Skin epidermis (tissue), 12 donors: ENCODE measurements at regions not wholly inside any gene's neighbourhood (a gene's known extent, or its start where the extent isn't known, plus 50 kb on each side); places are given as distances from the start of the nearest gene placed in this dataset.

Source experiments
- H3K27ac ChIP-seq, 21 experiments: fragments of 200-600 bp; sonication (generic) in 11 of 21; one replicate each; pipeline ENCODE4 v1.5.0; 2020; ENCODE audit warnings: mild to moderate bottlenecking in 3 of 21, inconsistent platforms in 2 of 21, moderate library complexity in 2 of 21
- H3K4me3 ChIP-seq, 7 experiments: fragments of 200-600 bp; sonication (generic) in 2 of 7; one replicate each; pipeline ENCODE4 v1.5.0; 2020; ENCODE audit warnings: inconsistent platforms in 2 of 7, mild to moderate bottlenecking in 2 of 7, moderate library complexity in 1 of 7

DNA sequence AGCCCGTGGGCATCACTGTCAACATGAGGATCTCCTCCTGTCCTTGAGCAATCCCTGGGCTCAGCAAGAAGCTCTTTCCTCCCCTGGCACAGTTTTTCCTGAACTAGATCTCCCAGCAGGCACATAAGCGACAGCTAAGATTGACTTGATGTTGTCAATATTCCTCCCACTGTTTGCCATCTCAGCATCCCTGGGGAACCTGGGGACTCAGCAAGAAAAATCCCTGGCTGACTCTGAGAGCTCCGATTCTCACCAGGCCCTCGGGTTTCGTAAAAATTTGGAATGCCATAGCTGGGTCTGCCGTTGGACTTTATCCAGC lies 687.2 kb downstream of the MATN1 start:
- H3K4me3 ChIP-seq: no peak overlapping the region

DNA sequence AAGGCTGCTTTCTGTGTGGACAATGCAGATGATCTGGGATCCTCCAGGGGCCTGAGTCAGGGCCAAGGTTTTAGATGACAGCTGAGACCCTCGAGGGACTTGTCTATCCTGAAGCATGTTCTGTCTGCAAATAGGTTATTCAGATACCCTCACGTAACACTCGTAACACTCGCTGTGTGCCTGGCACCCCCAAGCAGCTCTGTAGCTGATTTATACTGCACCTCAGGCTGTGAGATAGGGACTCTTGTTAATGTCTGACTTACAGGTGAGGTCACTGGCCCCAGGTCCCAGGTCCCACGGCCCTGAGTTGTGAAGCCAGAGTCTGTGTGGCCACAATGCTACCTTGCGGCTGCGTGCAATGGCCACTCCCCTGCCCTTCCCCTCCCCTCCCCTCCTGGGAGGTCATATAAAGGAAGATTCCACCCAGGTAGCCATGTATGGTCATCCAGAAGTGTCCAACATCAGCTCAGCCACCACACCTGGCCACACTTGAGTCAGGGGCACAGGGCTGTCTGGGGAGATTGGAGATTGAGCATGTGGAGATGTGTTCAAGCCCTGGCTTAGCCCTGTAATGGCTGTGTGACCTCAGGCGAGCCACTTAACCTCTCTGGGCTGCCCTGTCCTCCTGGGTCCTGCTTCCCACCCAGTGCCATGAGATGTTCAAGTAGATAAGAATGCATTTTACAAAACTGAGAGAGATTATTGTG lies 687.7 kb downstream of the MATN1 start:
- Histone ChIP-seq H3K27ac (no peak overlapping the region), H3K4me3 (no peak overlapping the region)

More for the DNA sequence above, 687.2 kb downstream of the MATN1 start:
- H3K27ac ChIP-seq: no peak overlapping the region

DNA sequence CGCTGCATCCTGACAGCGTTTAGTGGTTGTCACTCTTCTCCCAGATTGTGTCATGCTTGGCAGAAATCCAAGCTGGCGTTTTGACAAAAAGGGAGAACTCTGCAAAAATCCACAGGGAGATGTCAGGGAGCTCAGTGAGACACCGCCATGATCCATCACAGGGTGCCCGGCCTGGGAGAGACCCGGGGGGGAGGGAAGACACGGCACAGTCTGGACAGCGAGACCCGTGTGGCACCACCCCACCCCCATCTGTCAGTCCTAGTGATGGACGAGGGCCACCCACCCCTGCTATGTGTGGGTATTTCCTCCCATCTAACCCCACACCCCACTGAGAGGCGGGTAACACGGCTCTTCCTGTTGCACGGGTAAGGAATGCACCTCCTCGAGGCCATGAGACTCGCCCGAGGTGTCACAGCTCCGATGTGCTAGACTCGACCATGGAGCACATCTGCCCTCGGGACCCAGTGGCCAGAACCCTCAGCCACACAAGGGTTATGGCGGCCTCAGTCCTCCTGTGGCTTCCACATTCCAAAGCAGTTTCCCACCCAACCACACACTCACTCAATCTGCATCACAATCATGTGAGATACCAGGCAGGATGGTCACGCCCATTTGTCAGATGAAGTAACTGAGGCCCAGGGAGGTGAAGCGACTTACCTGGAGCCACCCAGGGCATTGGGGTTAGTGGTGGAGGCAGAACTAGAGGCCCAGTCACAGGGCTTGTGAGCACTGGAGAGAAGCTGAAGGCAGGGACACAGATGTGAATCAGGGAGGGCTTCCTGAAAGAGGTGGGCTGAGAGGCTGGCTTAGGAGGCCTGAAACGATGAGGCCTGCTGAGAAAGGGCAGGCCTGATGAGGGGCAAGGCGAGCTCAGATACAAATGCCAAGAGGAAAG lies 688.5 kb downstream of the MATN1 start:
- Histone ChIP-seq H3K4me3 (no peak overlapping the region), H3K27ac (no peak overlapping the region)

- Histone ChIP-seq H3K27ac (no peak overlapping the region), H3K4me3 (no peak overlapping the region)
These were observed 689.2 kb downstream of the MATN1 start for GRCh38 chr1:30034105-30034626.

DNA sequence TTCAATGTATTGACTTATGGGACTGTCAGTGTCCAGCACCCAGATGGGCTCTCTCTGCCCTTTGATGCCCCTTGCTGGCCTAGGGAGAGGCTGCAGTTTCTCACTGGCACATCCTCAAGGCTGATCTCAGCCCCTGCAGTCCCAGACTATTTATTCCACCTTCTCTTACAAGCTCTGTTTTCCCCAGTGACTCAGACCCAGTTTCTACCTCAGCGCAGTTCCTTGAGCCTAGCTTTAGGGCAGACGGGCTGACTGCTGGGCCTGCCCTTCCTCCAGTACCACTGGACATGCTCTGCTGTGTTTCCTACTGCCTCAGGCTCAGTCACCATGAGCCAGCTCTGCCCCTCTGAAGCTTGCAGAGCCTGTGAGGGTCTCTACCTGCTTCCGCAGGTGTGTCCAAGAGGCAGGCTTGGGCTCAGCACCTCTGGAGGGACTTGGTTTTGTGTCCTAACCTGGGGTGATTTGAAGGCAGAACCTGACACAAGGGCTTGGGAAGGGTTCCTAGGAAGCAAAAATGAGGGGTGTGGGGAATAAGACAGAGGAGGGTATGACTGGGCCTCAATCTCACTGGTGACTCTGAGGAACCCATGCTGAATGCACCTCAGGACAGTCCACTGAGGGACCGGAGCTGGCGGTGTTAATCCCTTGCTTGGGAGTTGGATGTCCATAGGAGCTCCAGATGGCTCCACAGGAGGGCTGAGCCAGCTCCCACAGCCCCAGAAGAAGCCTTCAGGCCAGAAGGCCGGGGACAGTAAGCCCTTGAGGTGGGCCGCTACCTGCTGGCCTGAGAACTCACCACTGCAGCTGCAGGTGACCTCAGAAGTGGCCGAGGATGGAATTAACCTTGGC lies 689.9 kb downstream of the MATN1 start:
- Histone ChIP-seq H3K4me3 (no peak overlapping the region), H3K27ac (no peak overlapping the region)

GRCh38 chr1:30032302-30032701 lies 691.1 kb downstream of the MATN1 start:
- no peak overlapping the region for H3K27ac ChIP-seq
- no peak overlapping the region for H3K4me3 ChIP-seq

DNA sequence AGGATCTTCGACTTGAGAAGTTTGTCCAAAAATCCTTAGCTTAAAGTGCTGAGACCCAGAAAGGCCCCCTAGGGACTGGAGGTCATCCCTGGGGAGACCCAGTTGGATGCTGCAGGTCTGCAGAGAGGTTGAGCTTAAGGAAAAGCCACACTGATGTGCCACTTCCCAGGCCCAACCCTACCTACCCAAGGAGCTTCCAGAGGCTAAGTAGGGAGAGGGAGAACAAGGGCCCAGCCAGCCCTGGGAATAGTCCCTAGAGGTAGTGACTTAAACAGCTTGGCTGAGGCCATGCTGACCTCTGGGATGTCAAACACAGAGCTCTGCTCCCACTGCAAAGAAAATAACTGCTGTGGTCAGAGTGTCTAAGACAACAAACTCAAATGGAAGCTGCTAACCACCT lies 693.7 kb downstream of the MATN1 start:
- Histone ChIP-seq H3K4me3 (no peak overlapping the region), H3K27ac (no peak overlapping the region)

GRCh38 chr1:30028939-30029338 lies 694.4 kb downstream of the MATN1 start:
- no peak overlapping the region for H3K27ac ChIP-seq
- H3K4me3 ChIP-seq: no peak overlapping the region

DNA sequence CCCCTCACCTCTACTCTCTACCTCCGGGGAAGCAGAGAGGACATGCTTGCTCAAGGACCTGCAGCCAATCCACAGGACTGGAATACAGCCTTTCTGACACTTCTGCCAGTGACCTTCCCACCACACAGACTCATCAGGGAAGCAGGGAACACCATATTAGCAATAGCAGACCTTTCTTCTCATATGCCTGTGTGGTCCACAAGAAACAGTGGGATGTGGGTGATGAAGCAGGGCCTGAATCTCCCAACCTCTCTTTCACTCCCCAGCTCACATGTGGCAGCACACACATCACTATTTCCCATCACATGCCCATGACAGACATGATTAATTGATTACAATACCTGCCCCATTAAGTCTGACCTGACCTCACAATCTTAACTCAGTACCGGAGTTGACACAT lies 695.1 kb downstream of the MATN1 start:
- Histone ChIP-seq H3K27ac (no peak overlapping the region), H3K4me3 (no peak overlapping the region)

- Histone ChIP-seq H3K27ac (no peak overlapping the region), H3K4me3 (no peak overlapping the region)
These were observed 696.1 kb downstream of the MATN1 start for GRCh38 chr1:30027247-30027646.

GRCh38 chr1:30024411-30025195 lies 698.8 kb downstream of the MATN1 start:
- Histone ChIP-seq H3K4me3 (no peak overlapping the region), H3K27ac (no peak overlapping the region)

GRCh38 chr1:30023339-30024022 lies 699.9 kb downstream of the MATN1 start:
- no peak overlapping the region for H3K4me3 ChIP-seq
- H3K27ac ChIP-seq: no peak overlapping the region

DNA sequence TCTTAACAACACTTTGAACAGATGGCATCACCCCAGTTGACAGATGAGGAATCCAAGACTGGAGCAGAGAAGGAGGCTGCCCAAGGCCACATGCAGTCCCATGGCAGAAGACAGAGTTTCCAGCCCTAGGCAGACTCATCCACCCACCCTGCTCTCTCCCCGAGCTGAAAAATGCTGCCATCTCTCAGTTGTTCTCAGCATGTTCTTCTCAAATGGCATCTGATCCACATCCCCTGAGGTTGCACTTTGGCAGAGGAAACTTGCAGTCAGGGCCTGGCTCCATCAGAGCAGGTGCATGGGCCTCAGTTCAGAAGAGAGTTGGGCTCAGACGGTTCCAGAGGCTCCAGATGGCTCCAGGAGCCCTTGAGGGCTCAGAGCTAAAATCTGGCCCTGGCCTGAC lies 709.4 kb downstream of the MATN1 start:
- H3K27ac ChIP-seq: no peak overlapping the region
- no peak overlapping the region for H3K4me3 ChIP-seq

- Histone ChIP-seq H3K27ac (no peak overlapping the region), H3K4me3 (no peak overlapping the region)
These were observed 710.6 kb downstream of the MATN1 start for GRCh38 chr1:30012455-30013440.

DNA sequence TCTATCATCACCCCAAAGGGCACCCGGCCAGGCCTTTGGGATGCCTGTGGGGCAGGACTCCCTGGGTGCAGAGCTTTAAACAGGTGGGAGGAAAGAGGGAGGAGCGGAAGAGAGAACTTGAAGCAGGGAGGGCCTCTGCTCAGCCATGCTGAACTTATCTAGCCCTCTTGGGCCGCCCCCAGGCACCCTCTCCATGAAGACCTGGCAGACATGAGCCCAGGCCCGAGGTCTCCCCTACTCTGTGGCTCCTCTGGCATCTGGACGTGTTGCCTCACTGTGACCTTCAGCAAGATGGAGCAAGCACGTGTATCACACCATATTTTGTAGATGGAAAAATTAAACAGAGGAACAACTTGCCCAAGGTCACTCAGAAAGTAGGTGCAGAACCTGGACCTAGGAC lies 711.4 kb downstream of the MATN1 start:
- Histone ChIP-seq H3K4me3 (no peak overlapping the region), H3K27ac (no peak overlapping the region)

GRCh38 chr1:30010506-30011106 lies 712.8 kb downstream of the MATN1 start:
- Histone ChIP-seq H3K27ac (no peak overlapping the region), H3K4me3 (no peak overlapping the region)

DNA sequence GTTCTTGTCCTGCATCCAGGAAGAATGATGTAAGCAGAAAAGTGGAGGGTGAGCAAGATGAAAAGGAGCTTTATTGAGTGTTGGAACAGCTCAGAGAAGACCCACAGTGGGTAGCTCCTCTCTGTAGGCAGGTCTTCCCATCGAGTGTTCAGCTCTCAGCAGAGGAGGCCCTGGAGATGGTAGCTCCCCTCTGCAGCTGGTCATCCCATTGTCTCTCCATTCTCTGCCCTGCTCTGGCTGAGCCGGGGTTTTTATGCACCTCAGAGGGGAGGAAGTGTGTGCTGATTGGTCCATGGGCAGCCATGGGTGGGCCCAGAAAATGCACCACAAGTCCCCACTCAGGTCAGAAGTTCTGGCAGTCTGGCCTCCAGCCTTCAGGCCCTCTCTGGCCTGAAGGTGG lies 713.7 kb downstream of the MATN1 start:
- Histone ChIP-seq H3K27ac (no peak overlapping the region), H3K4me3 (no peak overlapping the region)
